ACC112 (cell line): ENCODE measurements at regions not wholly inside any gene's neighbourhood (a gene's known extent, or its start where the extent isn't known, plus 50 kb on each side); places are given as distances from the start of the nearest gene placed in this dataset.

Experiments used
- H2AFZ ChIP-seq: fragments of 200-600 bp; sonication (generic); one replicate; pipeline ENCODE4 v1.6.0; 2017; ENCODE audit warnings: antibody characterized with exemption, low read length; ENCODE audit not compliant: unreplicated experiment
- H3K27ac ChIP-seq: fragments of 200-600 bp; sonication (generic); 2 replicates; pipeline ENCODE4 v1.5.1; 2014; ENCODE audit warnings: low read depth, mild to moderate bottlenecking, antibody characterized with exemption, low read length, moderate library complexity
- H3K27me3 ChIP-seq: fragments of 200-600 bp; sonication (generic); 2 replicates; pipeline ENCODE4 v1.6.1; 2014; ENCODE audit warnings: mild to moderate bottlenecking, antibody characterized with exemption, low read length, moderate library complexity, mixed read lengths; ENCODE audit not compliant: insufficient read depth
- H3K36me3 ChIP-seq: fragments of 200-600 bp; sonication (generic); 2 replicates; pipeline ENCODE4 v1.6.1; 2016; ENCODE audit warnings: mild to moderate bottlenecking, antibody characterized with exemption, low read length, moderate library complexity, mixed read lengths; ENCODE audit not compliant: insufficient read depth
- H3K4me1 ChIP-seq: fragments of 200-600 bp; sonication (generic); one replicate; pipeline ENCODE4 v1.6.1; 2016; ENCODE audit warnings: low read length, mixed read lengths; ENCODE audit not compliant: insufficient read depth, unreplicated experiment, control insufficient read depth
- H3K4me3 ChIP-seq: fragments of 200-600 bp; sonication (generic); 2 replicates; pipeline ENCODE4 v1.5.1; 2014; ENCODE audit warnings: mild to moderate bottlenecking, low read depth, low read length
- H3K79me2 ChIP-seq: fragments of 200-600 bp; sonication (generic); one replicate; pipeline ENCODE4 v1.6.0; 2016; ENCODE audit warnings: low read length; ENCODE audit not compliant: control insufficient read depth, unreplicated experiment, insufficient read depth

DNA sequence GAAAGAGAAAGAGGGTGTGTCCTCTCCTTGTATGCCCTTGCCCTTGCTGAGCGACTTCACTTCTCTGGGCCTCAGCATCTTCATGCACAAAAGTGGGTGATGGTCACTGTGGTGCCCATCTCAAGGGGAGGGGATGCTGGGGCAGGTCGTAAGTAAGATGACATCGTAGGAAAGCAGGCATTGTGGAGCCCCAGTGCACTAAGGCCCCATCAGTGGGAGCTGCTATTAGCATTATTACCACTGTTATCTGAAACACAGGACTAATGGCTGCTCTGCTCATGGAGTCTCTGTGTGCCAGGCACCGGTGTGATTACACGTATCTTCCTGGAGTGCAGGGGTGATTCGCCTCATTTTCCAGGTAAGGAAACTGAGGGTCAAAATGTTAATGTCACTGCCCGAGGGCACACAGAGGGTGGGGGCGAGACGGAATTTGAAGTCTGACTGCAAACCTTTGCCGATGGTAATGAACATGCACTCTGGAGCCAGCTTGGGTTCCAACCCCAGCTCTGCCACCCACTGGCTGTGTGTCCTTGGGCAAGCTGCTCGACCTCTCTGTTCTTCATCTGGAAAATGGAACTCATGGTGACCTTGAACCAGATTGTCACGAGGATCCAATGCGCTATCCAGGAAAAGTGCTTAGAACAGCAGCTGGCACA lies 63.2 kb upstream of the GSE1 start:
- H3K4me3 ChIP-seq = no peak overlapping the region
- H3K27me3 ChIP-seq = no peaks in the 10 kb centered on the region
- no peaks in the 10 kb centered on the region for H3K36me3 ChIP-seq
- H2AFZ ChIP-seq = no peak overlapping the region
- no peak overlapping the region for H3K27ac ChIP-seq
- no peaks in the 10 kb centered on the region for H3K4me1 ChIP-seq
- no peaks in the 10 kb centered on the region for H3K79me2 ChIP-seq

DNA sequence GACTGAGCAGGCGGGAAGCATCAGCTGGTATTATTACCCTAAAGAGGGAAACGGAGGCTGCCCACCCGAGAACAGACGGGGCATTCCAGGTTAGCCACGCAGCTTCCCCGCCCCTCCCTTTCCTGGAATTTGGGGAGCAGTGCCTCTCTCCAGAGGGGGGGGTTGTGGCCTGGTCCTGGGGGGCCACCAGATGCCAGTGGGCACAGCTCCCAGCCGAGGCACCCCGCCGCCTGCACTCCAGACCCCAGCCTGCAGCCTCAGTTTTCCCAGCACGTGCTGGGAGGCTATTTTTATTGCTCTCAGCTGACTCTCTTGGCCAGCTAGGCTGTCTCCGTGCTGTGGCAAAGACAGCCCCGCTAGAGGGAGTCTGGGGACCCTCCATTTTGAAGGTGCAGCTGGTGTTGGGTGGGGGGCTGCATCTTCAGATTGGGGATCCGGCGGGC lies 62.7 kb upstream of the GSE1 start:
- Histone ChIP-seq H3K4me1 (no peaks in the 10 kb centered on the region), H2AFZ (no peak overlapping the region), H3K27ac (no peak overlapping the region), H3K79me2 (no peaks in the 10 kb centered on the region), H3K4me3 (no peak overlapping the region), H3K27me3 (no peaks in the 10 kb centered on the region), H3K36me3 (no peaks in the 10 kb centered on the region)

DNA sequence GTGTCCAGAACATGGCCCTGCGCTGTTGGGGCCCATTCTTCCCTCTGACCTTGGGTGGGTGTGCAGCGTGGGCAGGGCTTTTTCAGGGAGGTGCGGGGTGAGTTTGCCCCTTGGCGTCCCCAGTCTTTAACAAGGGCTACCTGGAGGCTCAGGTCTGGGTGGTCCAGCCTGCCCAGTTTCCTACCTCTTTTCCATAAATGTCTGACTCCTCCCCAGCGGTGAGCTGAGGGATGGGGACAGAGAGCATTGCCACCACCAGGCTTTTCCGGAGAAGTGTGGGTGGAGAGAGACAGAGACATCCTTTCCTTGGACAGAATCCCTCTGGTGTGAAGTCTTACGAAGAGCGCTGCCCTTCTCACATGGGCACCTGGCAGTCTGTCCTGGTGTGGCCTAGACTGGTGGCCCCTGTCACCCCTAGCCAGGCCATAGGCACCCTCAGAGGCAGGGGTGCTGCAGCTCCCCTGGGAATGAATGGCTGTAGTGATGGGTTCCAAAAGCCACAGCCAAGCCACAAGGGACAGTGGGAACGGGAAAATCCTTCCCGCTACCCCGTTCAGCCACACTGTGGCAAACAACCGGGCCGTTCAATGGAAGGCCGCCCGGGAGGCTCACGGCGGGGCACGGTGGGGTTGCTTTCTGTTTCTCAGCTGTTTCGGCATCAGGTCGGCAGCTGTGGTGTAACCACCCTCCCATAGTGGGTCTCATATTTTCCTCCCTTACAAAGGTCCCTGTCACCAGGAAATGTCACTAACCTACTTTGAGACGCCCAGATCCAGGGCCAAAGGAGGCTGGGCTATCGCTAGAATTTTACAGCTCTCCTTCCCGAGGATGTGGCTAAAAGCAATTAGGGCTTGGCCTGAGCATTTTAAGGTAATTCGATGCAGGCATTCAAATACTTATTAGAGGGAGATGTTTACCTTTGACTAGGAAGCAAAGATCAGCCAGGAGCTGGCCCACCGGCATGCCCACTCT lies 61.9 kb upstream of the GSE1 start:
- H3K27me3 ChIP-seq = no peaks in the 10 kb centered on the region
- H3K4me3 ChIP-seq = no peak overlapping the region
- H3K79me2 ChIP-seq = peaks cover 7% of the 10 kb centered on the region
- no peak overlapping the region for H3K27ac ChIP-seq
- no peaks in the 10 kb centered on the region for H3K4me1 ChIP-seq
- no peaks in the 10 kb centered on the region for H3K36me3 ChIP-seq
- no peak overlapping the region for H2AFZ ChIP-seq

DNA sequence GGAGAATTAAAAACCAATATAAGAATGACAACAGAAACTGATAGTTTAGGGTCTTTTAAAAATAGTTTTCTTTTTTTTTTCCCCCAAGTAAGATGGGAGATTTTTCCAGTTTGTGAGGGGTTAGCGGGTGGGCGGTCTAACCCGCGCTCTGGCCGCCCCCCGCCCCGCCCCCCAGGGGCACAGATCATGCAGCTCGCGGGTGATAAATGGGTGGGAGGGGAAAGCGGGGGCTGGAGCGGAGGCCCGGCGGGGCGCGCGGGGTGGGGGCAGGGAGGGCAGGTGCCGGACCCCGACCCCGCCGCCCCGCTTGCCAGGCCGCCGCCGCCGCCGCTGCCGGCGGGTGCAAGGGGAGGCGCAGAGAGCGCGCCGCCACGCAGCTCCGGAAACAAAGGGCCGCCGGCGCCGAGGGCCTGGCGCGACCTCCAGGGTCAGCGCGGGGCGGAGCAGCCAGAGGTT lies 60.1 kb upstream of the GSE1 start:
- no peaks in the 10 kb centered on the region for H3K36me3 ChIP-seq
- peak overlapping the region; percentile 74 for H2AFZ ChIP-seq

DNA sequence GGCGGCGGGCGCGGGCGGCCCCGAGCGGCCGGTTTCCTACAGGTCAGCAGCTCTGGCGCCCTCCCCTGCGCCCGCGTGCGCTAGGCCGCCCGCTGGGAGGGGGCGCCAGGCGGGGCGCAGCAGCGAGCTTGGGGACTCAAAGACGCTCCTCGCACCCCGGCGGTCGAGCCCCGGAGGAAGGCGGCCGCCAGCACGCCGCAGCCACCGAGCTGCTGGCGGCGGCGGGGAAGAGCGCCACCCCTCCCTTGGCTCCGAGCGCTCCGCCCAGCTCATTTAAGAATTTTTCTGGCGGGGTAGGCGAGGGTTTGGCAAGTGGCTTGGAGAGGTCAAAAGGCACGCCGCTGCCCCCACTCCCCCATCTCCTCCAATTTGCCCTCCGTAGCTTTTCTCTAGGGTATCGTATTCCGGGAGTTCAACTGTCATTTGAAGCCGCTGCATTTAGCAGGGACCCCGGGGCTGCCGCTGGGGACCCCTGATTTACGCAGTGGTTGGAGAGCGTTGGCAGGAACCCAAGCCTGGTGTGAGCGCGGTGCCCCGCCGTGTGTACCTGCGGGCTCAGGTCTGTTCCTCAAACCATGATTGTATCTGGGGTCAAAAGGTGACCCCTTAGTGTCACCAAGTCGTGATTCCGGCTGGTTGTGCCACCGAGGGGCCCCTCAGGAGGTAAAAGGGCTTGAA lies 59.5 kb upstream of the GSE1 start:
- no peaks in the 10 kb centered on the region for H3K36me3 ChIP-seq
- peaks cover 14% of the 10 kb centered on the region for H3K79me2 ChIP-seq
- H3K4me1 ChIP-seq = no peaks in the 10 kb centered on the region
- H3K27me3 ChIP-seq = no peaks in the 10 kb centered on the region
- peak overlapping the region; percentile 68 for H3K27ac ChIP-seq
- peak overlapping the region; percentile 88 for H3K4me3 ChIP-seq
- peak overlapping the region; percentile 74 for H2AFZ ChIP-seq

More for the DNA sequence above, 60.1 kb upstream of the GSE1 start:
- peak overlapping the region; percentile 88 for H3K4me3 ChIP-seq
- H3K79me2 ChIP-seq = peaks cover 14% of the 10 kb centered on the region
- no peaks in the 10 kb centered on the region for H3K27me3 ChIP-seq
- no peak overlapping the region for H3K27ac ChIP-seq
- H3K4me1 ChIP-seq = no peaks in the 10 kb centered on the region

DNA sequence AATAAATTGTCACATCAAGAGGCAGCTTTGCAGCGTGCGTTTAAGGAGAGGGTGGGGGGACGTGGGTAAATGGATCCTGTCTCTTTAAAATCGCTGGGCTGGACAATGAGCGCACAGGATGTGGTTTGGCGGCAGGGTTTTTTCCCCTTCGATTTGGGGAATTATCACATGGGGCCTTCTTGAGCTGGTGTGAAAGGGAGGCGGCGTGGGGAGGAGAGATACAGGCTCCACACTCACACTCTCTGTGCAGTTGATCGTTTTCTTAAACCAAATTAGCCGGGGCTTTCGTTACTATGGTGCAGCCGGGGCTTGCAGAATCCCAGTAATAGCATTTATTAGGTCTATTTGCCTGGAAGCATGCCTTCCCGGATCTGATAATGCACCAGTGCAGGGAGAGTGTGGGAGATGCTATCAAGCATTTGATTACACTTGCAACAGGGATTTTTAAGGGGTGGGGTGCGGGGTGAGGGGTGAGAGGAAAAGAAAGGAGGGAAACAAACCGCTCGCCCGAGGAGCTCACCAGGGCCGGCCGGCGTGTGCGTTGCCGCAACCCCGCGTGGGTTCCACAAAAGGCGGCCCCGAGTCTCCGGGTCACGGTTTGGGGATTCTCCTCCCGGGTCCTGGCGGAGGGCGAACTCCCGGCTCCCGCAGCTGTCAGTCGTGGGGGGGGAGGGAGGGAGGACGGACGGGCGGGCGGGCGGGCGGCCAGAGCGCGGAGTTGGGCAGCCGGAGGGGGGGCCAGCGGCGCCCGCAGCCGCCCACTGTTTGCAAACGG lies 58.8 kb upstream of the GSE1 start:
- Histone ChIP-seq H3K4me3 (peak overlapping the region; percentile 88), H3K27ac (peak overlapping the region; percentile 68), H2AFZ (peak overlapping the region; percentile 74), H3K79me2 (peaks cover 21% of the 10 kb centered on the region), H3K36me3 (no peaks in the 10 kb centered on the region), H3K27me3 (no peaks in the 10 kb centered on the region), H3K4me1 (peaks cover 1% of the 10 kb centered on the region)

DNA sequence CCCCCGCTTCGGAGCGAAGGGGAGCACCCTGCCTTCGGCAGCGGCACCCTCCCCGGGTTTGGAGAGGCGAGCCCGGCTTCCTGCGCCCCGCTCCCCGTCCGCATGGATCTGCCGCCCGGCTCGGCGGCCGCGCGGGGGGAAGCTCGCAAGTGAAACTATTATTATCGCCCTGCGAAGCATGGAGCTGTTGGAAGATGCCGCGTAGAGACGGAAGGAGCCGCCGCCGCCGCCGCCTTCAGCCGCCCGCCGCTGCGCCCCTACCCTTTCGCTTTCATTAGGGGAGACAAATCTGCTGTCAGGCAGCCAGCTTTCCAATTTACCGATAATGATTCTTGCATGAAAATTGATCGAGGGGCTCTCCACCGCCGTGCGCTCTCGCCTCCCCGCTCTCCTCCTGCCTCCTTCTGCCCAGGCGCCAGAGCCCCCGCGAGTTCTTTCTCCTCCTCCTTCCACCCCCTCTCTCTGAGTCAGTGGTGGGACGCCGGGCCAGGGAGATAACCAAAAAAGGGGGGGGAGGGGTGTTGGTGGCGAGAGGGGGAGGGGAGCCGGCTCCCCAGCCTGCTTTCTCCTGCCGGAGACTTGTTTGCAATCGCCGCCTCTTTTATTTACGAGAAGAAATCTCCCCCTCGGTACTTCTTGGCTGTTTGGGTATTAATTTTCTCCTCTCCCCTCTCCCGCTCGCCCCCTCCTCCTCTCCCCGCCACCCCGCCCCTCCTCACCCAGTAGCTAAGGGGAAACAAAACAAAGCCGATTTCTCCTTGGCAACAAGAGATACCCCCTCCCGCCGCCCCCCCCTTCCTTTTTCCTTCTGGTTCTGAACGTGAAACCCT lies 58.0 kb upstream of the GSE1 start:
- Histone ChIP-seq H3K4me1 (peaks cover 4% of the 10 kb centered on the region), H3K27ac (peak overlapping the region; percentile 68), H3K36me3 (no peaks in the 10 kb centered on the region), H2AFZ (no peak overlapping the region), H3K79me2 (peaks cover 25% of the 10 kb centered on the region), H3K4me3 (peak overlapping the region; percentile 88), H3K27me3 (no peaks in the 10 kb centered on the region)

DNA sequence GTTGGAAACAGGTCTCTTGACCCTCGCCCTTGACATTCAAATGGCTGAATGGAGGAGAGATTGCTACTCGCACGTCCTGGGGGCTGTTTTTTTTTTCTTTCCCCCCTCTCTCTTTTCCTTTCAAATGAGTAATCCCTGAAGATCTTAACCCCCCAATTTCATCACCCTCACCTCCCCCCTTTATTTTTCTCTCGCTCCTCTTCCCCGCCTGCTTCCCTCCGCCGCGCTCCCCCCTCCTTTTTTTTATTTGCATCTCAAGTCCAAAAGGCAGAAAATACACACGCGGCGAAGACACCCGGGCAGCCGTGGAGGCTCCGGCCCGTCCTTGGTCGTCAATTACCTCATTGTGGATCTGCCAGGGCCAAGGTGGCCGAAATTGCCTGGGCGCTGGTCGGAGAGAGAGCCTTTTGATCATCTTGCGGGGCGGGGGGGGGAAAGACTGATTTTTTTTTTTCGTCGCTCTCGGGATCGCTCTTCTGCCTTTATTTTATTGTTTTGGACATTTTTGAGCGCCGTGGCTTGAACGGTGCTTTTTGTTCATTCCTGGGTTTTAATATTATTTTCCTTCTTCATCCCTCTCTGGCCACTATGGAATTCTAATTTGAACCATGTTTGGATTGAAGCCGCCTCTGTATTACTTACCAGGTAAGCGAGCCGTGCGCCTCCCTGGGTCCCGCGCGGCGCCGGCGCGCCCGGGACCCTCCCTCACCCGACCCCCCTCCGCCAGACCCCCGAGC lies 57.2 kb upstream of the GSE1 start:
- H3K36me3 ChIP-seq = no peaks in the 10 kb centered on the region
- H3K27ac ChIP-seq = peak overlapping the region; percentile 68
- peak overlapping the region; percentile 88 for H3K4me3 ChIP-seq
- H3K4me1 ChIP-seq = peaks cover 4% of the 10 kb centered on the region
- H3K79me2 ChIP-seq = peaks cover 30% of the 10 kb centered on the region
- no peaks in the 10 kb centered on the region for H3K27me3 ChIP-seq
- peak overlapping the region; percentile 71 for H2AFZ ChIP-seq

DNA sequence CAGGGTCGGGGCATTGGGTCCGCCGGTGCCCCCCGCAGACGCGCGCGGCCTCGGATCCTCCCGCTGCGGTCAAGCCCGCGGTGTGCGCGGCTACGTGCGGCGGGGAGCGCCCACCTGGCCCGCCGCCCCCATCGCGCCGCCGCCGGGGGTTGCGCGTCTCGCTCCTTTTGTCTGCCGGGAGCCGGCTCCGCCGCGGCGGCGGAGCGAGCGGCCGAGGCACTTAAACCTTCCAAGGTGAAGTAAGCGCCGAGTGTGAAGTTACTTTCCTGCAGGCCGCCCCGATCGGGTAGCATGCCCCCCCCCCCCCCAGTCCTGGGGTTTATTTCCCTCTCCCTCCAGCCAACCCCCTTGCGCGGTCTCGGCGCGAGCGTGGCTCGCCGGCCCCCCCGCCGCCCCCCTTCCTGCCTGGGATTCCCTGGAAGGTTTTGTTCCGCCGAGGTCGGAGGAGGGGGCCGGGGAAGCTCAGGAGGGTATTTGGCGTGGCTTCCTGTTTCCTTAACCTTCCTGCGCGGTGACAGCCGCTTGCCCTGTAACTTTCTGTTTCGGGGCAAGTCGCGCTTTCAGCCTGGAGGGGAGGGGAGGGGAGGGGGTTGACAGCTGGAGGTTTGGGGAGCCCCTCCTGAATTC lies 56.6 kb upstream of the GSE1 start:
- H3K36me3 ChIP-seq = no peaks in the 10 kb centered on the region
- H2AFZ ChIP-seq = no peak overlapping the region
- H3K27ac ChIP-seq = peak overlapping the region; percentile 68
- peaks cover 37% of the 10 kb centered on the region for H3K79me2 ChIP-seq
- H3K4me3 ChIP-seq = peak overlapping the region; percentile 88
- no peaks in the 10 kb centered on the region for H3K27me3 ChIP-seq
- H3K4me1 ChIP-seq = peaks cover 4% of the 10 kb centered on the region
